Large intestine (tissue), 3 donors: ENCODE measurements at regions not wholly inside any gene's neighbourhood (a gene's known extent, or its start where the extent isn't known, plus 50 kb on each side); places are given as distances from the start of the nearest gene placed in this dataset.

Source experiments
- DNase-seq, 2 donors: peaks; one replicate each; pipeline versions ENCODE4 v3.0.0 to v3.0.0-alpha.2; 2013
- H3K27ac ChIP-seq: one replicate; pipeline ENCODE4 v1.5.1; 2013; ENCODE audit warnings: low read length
- H3K27me3 ChIP-seq: 2 replicates; pipeline ENCODE4 v1.6.1; 2013; ENCODE audit warnings: low read length; ENCODE audit not compliant: control insufficient read depth, insufficient read depth
- H3K36me3 ChIP-seq: 2 replicates; pipeline ENCODE4 v1.6.1; 2013; ENCODE audit warnings: low read length; ENCODE audit not compliant: control insufficient read depth, insufficient read depth
- H3K4me1 ChIP-seq: one replicate; pipeline ENCODE4 v1.6.1; 2013; ENCODE audit warnings: low read length; ENCODE audit not compliant: control insufficient read depth, insufficient read depth
- H3K4me3 ChIP-seq: one replicate; pipeline ENCODE4 v1.5.1; 2013; ENCODE audit warnings: low read length
- H3K9me3 ChIP-seq: one replicate; pipeline ENCODE4 v1.6.1; 2013; ENCODE audit warnings: mild to moderate bottlenecking, low read depth, low read length, moderate library complexity; ENCODE audit not compliant: control insufficient read depth
- WGBS: methylation state at CpG from one replicate; pipeline ENCODE4 v1.1.5; 2013; ENCODE audit warnings: low lambda C conversion rate; ENCODE audit not compliant: insufficient coverage; 5-methylcytosine and 5-hydroxymethylcytosine counted together

DNA sequence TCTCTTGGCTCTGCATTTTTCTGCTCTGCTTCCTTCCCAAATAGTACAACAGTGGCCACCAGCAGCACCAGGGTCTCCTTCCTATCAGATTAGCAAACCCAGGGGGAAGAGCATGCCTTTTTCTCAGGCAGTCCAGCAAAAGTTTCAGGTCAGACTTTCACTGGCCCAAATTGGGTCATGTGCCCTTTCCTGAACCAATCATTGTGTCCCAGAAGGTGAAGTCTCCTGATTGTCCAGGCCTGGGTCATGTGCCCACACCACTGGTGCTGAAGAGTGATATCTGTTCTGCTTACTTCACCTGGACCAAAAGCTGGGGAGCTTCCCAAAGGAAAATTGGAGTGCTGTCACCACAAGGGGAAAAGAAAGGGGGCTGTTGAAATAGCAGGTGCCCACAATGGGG, 64.1 kb upstream of the ALX4 start:
- H3K27ac ChIP-seq = no peak overlapping the region
- no peaks in the 10 kb centered on the region for H3K9me3 ChIP-seq
- H3K27me3 ChIP-seq = peaks cover 4% of the 10 kb centered on the region
- no peaks in the 10 kb centered on the region for H3K4me1 ChIP-seq
- no peak overlapping the region for H3K4me3 ChIP-seq
- no peak for DNase-seq
- no peaks in the 10 kb centered on the region for H3K36me3 ChIP-seq

DNA sequence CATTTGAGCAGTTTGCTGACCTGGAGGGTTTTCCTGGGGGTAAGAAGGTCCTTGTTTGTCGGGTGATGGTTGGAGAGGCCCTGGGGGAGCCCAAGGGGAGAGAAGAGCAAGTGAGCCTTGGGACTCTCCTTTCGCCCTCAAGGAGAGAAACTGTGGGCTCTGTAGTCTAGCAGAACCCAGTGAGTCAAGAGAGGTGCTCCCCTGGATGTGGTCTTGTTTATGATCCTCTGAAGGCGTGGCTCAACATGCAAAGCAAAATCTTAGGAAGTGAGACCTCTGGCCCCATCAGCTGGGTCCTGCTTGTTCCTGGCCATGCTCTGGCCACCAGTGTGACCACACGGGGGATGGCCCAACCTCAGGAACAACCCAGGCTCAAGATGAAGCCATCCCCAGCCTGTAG, 66.5 kb upstream of the ALX4 start:
- H3K27me3 ChIP-seq = no peaks in the 10 kb centered on the region
- H3K4me3 ChIP-seq = no peak overlapping the region
- no peak overlapping the region for H3K27ac ChIP-seq
- H3K36me3 ChIP-seq = no peaks in the 10 kb centered on the region
- WGBS = no CpG with 5 or more reads among the region's 4 CpGs
- H3K4me1 ChIP-seq = no peaks in the 10 kb centered on the region
- no peak for DNase-seq
- H3K9me3 ChIP-seq = no peaks in the 10 kb centered on the region

DNA sequence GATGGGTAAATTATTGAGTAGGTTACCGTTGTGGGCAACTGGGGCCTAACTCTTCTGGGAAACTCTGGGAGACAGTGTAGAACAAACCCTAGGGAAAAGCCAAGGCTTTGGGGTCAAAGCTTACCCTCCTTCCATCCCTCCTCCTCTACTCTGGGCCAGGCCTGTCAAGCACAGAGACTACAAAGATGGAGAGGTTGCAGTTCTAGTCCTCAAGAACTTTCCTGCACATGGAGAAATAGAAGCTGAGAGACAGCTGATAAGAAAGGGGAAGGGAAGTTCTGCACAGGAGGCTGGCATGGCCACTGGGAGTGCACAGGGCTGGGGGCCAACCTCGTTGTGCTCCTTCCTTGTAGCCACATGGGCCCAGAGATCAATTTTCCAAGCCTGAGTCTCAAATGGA, 67.2 kb upstream of the ALX4 start:
- WGBS = no CpG with 5 or more reads among the region's 2 CpGs
- no peak overlapping the region for H3K27ac ChIP-seq
- DNase-seq = no peak

DNA sequence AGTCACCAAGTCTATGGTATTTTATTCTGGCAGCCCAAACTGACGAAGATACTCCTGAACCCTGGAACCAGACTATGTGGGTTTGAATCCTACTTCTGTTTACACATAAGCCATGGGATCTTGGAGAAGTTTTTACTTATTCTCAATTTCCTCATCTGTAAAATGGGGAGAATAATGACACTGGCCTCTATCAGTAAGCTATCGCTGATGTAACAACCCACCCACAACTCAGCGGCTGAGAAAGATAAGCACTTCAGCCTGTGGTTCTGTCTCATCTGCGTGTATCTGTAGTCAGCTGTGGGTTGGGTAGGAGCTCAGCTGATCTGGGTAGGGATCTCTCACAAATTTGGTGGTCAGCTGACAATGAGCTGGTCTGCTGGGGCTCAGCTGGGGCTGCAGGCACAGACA, 68.0 kb upstream of the ALX4 start:
- no peaks in the 10 kb centered on the region for H3K27me3 ChIP-seq
- H3K27ac ChIP-seq = no peak overlapping the region
- no peak overlapping the region for H3K4me3 ChIP-seq
- no peaks in the 10 kb centered on the region for H3K4me1 ChIP-seq
- no peak for DNase-seq
- H3K36me3 ChIP-seq = no peaks in the 10 kb centered on the region
- no peaks in the 10 kb centered on the region for H3K9me3 ChIP-seq
- WGBS = no CpG with 5 or more reads among the region's 4 CpGs

More for the DNA sequence above, 67.2 kb upstream of the ALX4 start:
- Histone ChIP-seq H3K36me3 (no peaks in the 10 kb centered on the region), H3K4me3 (no peak overlapping the region), H3K4me1 (no peaks in the 10 kb centered on the region), H3K27me3 (no peaks in the 10 kb centered on the region), H3K9me3 (no peaks in the 10 kb centered on the region)

DNA sequence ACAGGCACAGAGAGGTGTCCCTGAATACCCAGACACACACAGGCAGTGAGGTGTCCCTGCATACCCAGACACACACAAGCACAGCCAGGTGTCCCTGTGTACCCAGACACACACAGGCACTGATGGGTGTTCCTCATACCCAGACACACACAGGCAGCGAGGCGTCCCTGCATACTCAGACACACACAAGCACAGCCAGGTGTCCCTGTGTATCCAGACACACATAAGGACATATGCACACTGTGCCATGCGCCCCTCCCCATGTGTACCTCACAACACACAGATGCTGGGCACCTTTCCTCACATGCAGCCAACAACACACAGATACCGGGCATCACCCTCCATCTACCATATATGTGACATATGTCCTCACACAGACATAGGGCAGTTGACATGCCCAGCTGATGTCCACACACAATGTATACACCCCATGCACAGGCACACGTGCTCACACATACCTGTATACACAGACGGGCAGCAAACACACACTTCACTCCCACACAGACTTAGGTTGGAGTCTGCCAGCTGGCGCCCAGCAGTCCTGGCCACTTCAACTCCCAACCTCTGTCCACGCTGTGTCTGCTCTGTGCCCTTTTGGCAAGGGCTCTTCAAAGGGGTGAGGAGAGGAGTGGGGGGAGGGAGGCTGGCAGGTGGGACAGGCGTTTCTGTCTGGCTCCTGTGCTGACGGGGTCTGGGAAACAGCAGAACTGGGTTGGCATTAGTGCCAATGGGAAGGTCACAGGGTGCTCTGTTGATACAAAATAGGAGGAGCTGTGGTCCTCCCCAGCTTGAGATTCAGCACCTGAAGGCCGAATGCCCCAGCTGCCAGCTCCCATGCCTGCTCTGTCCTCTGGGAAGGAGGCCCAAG, 69.4 kb upstream of the ALX4 start:
- 100% methylated on average over 1 of the region's 11 CpGs for WGBS
- no peaks in the 10 kb centered on the region for H3K27me3 ChIP-seq

DNA sequence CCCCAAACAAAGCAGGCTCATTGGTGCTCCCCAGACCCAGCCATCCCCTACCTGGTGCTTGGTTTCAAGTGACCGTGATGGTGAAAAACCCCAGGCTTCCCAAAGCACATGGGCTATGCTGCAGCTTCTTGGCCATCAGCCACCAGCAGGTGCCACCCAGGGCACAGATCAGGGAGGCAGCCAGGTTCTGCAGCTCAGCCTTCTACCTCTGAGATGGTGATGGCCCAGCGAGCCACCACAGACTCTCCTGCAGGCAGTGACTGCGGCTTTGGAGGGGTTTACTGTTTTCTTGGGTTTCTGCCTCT, 70.0 kb upstream of the ALX4 start:
- H3K4me3 ChIP-seq = no peak overlapping the region
- no CpG with 5 or more reads among the region's 3 CpGs for WGBS
- peaks cover 3% of the 10 kb centered on the region for H3K27me3 ChIP-seq
- no peaks in the 10 kb centered on the region for H3K36me3 ChIP-seq
- H3K27ac ChIP-seq = no peak overlapping the region
- no peaks in the 10 kb centered on the region for H3K9me3 ChIP-seq
- no peak for DNase-seq
- no peaks in the 10 kb centered on the region for H3K4me1 ChIP-seq

More for the DNA sequence above, 69.4 kb upstream of the ALX4 start:
- no peaks in the 10 kb centered on the region for H3K4me1 ChIP-seq
- H3K36me3 ChIP-seq = no peaks in the 10 kb centered on the region
- no peaks in the 10 kb centered on the region for H3K9me3 ChIP-seq
- no peak overlapping the region for H3K4me3 ChIP-seq
- no peak for DNase-seq
- no peak overlapping the region for H3K27ac ChIP-seq

DNA sequence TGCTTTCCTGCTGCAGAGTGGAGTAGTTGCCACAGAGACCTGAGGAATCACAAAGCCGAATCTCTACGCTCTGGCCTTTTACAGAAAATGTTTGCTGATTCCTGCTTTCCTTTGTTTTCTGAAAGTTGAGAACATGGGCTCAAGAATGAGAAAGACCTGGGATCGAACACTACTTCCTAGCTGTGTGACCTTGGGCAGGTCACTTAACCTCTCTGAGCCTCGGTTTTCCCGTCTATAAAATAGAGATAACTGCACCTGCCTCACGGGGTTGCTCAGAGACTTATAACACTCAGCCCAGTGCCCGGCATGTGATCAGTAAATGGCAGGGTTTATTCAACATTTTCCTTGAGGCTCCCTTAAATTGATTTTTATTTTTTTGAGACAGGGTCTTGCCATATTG, 70.9 kb upstream of the ALX4 start:
- Histone ChIP-seq H3K4me3 (no peak overlapping the region), H3K27ac (no peak overlapping the region), H3K4me1 (no peaks in the 10 kb centered on the region), H3K27me3 (peaks cover 6% of the 10 kb centered on the region), H3K36me3 (no peaks in the 10 kb centered on the region), H3K9me3 (no peaks in the 10 kb centered on the region)
- no peak for DNase-seq
- no CpG with 5 or more reads among the region's 7 CpGs for WGBS

DNA sequence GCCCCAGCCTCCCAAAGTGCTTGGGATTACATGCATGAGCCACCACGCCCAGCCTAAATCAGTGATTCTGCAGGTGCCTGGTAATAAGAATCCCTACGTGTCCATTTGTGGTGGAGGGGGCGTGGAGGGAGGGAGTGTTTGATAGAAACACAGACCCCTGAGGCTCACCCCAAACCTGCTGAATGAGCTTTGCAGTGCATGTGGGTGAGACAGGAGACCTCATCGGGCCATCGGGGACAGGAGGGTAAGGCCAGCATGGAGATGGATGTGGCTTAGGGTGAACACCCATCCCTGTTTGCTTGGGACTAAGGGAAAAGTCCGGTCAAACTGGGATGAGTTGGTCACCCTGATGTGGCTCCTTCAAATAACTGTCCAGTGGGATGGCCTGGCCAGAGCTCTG, 71.3 kb upstream of the ALX4 start:
- no CpG with 5 or more reads among the region's 6 CpGs for WGBS
- no peaks in the 10 kb centered on the region for H3K36me3 ChIP-seq
- no peaks in the 10 kb centered on the region for H3K4me1 ChIP-seq
- H3K27ac ChIP-seq = no peak overlapping the region
- no peak for DNase-seq
- H3K27me3 ChIP-seq = peaks cover 11% of the 10 kb centered on the region
- H3K4me3 ChIP-seq = no peak overlapping the region
- no peaks in the 10 kb centered on the region for H3K9me3 ChIP-seq

DNA sequence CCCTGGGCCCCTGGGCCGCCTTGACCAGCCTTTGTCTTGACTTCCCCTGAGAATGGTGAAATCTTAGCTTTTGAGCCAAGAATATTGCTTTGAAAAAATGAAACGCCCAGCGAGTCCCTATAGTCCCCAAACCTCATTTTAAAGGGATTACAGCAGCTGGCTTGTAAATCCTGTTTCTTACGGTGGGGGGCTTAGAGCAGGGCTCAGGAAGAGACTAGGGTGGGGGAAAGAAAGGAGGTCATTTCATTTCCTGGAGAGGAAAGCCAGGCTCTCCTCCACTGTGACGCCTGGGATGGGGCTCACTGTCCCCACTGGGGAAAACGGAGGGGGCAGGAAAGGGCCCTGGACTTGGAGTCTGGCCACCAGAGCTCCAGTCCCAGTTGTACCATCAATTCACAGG, 72.2 kb upstream of the ALX4 start:
- no peak for DNase-seq
- H3K27ac ChIP-seq = no peak overlapping the region
- no peak overlapping the region for H3K4me3 ChIP-seq
- no peaks in the 10 kb centered on the region for H3K4me1 ChIP-seq
- no peaks in the 10 kb centered on the region for H3K36me3 ChIP-seq
- peaks cover 14% of the 10 kb centered on the region for H3K27me3 ChIP-seq
- no peaks in the 10 kb centered on the region for H3K9me3 ChIP-seq
- WGBS = no CpG with 5 or more reads among the region's 6 CpGs

DNA sequence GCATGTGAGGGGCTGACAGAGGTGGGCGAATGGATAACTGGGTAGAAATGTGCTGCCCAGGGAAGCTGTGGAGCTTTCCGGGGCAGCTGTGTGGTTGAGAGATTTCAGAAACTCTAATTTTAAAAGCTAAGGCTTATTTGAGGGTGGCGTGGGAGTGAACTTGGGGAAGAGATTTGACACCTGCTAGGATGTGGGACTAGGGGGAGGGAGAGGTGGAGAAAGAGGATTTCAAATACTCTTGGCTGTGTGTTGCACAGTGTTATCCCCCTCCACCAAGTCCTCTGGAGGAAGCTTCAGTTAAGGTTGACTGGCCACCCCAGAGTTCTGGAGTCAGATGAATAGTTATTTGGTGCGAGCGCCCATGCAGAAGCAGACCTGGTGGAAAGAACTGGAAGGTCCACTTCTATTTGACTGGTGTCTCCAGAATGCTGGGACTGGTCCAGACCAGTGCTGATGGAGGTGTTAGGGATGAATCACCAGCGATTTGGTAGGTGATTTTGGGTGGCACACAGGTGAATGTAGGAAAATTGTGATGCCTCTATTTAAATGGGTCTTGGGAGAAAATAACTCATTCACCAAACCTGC, 72.8 kb upstream of the ALX4 start:
- H3K4me3 ChIP-seq = no peak overlapping the region

DNA sequence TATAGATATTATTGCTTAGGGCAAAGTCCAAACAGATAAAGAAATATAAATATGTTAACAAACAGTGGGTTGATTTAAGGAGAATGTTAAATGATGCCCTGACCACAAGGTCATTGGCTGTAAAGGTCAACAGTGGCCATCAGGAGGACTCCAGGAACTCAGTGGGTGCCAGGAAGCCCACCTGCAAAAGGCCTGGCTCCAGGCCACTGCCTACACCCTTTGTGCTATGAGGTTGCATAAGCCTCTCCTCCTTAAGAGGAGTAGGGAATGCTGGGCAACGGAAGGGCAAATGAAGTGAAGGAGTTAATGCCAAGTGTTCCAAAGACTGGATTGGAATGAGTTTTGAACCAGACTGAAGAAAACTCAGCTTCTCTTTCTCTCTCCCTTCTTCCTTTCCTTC, 73.3 kb upstream of the ALX4 start:
- no CpG with 5 or more reads among the region's 1 CpG for WGBS
- H3K36me3 ChIP-seq = no peaks in the 10 kb centered on the region
- DNase-seq = no peak
- H3K9me3 ChIP-seq = no peaks in the 10 kb centered on the region
- no peaks in the 10 kb centered on the region for H3K4me1 ChIP-seq
- no peak overlapping the region for H3K27ac ChIP-seq
- peaks cover 15% of the 10 kb centered on the region for H3K27me3 ChIP-seq
- H3K4me3 ChIP-seq = no peak overlapping the region

More for the DNA sequence above, 72.8 kb upstream of the ALX4 start:
- Histone ChIP-seq H3K36me3 (no peaks in the 10 kb centered on the region), H3K4me1 (no peaks in the 10 kb centered on the region), H3K27me3 (peaks cover 15% of the 10 kb centered on the region), H3K27ac (no peak overlapping the region), H3K9me3 (no peaks in the 10 kb centered on the region)
- DNase-seq = no peak
- no CpG with 5 or more reads among the region's 6 CpGs for WGBS
